Dedifferentiated amniotic fluid mesenchymal stem cell (primary cell): ENCODE measurements at regions not wholly inside any gene's neighbourhood (a gene's known extent, or its start where the extent isn't known, plus 50 kb on each side); places are given as distances from the start of the nearest gene placed in this dataset.

Source experiments
- DNase-seq: peaks from one replicate; pipeline ENCODE4 v3.0.0-alpha.2; 2016; ENCODE audit errors: extremely low spot score

DNA sequence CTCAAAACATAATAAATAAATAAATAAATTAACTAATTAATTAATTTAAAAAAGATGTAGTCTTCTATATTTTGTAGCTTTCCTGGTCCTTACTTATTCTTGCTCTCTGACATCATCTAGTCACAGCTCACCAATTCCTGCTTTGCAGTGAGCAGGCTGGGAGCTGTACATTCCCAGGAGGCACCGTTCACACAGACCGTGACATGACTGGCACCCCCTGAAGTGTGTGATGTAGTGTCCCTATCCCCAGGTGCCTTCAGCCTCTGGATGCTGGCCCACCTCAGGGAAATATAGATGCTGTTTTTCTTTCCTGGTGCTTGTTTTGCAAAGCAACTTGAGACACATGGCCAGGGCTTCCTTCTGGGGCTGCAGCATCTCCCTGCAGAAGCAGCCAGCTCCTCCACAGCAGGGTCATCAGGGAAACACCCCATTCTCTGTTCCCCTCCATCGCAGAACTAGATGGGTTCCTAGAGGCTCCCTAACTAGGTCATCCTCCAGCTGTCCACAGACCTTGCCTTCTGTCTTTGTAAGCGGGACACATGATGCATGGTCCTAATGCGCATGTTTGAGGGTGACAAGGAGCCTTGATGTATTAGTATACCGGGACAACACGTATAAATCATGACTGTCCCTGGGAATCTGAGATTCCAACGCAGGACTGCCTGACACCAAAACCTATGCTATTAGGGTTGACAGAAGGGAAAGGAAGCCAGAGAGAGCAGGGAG lies 76.4 kb downstream of the RHOB start:
- DNase-seq = no peak

GRCh38 chr2:20523799-20524187 lies 76.9 kb downstream of the RHOB start:
- no peak for DNase-seq

DNA sequence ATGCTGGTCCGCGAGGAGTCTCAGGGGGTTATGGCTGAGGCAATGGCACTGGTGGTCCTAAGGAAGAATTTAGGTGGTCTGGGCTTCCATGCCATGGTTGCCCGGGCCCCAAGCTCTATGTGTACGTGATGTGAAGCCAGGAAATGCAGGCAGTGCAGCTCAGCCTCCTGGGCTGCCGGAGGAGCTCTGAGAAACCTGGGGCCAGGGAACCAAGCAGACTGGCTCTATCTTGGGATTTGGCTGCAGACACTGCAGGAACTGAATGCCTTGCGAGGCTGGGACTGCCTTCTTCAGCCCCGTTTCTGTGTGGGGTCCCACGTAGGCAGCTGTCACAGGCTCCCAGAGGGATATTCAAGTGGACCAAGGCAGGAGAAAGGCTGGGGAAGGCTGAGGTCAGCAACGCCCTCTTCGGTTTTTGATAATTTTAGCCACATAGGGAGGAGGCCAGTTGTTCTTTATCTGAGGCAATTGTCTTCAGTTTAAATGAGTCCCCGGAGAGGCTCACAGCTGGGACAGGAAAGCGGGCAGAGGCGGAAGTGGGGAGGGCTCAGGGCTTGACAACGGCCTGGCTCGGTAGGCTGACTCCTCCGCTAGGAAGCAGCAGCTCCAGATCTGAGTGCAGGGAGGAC lies 77.7 kb downstream of the RHOB start:
- no peak for DNase-seq

- DNase-seq = peak; percentile 27
Observed at GRCh38 chr2:20525041-20526035, 78.5 kb downstream of the RHOB start.

DNA sequence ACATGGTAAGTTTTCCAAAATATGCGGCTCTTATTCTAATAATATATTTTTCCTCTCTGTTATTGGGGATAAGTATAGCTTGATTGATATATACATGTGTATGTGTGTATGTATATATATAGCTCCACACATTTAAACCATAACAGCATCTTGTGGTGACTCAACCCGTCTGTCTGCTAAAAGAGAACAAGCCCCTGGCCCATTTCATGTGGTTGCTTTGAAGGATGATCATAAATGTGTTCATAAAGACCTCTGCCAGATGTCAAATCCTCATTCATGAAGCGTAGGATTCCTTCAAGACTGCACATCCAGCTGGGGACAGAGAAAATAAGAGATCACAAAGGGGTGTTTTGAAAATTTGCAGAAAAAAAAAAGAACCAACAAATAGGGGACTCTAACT lies 79.3 kb downstream of the RHOB start:
- DNase-seq = no peak

GRCh38 chr2:20526708-20527107 lies 79.8 kb downstream of the RHOB start:
- no peak for DNase-seq

DNA sequence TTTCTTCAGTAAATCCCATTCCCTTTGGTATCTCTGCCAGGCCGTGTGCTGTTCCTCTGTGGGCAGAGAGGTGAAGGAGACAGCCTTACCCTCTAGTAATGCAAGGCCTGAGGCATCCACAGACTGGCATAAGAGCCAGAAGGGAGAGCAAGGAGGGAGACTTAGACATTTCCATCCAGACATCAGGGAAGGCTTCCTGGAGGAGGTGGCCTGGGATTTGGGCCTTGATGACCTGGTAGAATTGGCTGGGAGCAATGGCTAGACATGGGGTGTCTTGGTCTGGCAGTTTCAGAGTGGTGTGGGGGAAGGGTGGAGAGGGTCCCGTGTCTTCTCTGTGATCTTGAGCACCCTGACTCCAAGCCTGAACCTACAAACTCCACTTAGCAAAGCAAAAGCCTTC lies 81.8 kb downstream of the RHOB start:
- DNase-seq = no peak

- no peak for DNase-seq
Observed at GRCh38 chr2:20530520-20530919, 83.6 kb downstream of the RHOB start.

- DNase-seq = no peak
Observed at GRCh38 chr2:20531633-20532262, 84.9 kb downstream of the RHOB start.

- no peak for DNase-seq
Observed at GRCh38 chr2:20532634-20533437, 86.0 kb downstream of the RHOB start.

DNA sequence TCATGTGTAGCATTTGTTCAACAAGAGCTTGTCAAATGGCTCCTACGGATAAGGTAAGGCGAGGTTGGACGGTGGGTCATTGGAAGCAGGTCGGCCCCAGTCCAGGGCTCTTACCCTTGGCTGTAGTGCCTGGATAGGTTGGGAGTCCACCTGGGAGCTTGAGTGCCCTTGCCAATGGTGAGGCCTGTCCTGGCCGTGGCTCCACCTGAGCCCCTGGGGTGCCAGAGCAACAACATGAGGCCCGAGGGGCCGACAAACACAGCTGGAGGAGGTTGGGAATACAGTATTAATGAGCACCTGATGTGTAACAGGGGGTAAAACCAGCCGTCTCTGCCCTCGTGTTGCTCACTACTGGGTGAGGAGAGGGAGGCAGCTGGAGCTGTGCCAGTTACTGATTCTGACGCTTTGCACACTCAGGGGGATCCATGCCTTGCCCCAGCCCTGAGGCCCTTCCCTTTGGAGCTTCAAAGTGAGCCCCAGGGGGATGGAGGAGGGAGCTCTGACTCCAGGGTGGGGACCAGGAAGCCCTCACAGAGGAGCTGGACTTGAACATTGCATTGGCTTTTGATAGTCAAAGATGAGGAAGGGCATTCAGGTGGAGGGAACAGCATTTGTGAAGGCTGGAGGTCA lies 87.2 kb downstream of the RHOB start:
- no peak for DNase-seq

- no peak for DNase-seq
Observed at GRCh38 chr2:20534913-20535801, 88.3 kb downstream of the RHOB start.

DNA sequence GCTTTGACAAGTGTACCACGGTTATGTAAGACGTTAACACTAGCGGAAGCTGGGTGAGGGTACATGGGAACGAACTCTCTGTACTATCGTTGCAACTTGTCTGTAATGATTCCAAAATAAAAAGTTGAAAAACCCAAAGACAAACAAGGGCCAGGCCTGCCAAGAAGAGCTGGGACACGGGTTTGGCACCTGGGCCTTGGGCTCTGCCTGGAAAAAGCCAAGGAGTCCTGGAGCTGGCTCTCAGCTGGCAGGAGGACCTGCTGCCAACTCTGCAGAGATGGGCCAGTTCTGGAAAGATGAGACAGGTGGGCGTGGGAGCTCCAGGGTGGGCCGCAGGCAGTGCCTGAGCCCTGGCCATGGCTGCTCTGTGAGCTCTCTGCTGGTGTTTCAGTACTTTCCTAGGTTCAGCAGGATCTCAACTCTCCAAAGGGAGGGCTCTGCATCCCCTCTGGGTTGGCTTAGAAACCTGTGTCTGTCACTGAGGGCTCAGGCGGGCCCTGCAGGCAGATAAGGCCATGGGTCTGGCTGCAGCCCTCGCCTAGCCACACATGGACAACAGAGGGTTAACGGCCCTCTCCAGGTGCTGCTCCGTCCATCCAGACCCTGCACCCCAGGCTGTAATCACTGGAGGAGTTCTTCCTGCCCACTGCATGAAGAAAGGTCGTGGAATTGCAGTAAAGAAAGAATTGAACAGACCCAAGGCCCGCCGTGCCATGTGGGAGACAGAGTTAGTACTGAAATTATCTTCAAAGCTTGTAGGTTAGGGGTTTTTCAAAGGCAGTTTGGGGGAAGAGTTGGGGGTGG lies 89.9 kb downstream of the RHOB start:
- no peak for DNase-seq

- DNase-seq = no peak
Observed at GRCh38 chr2:20537423-20538307, 90.8 kb downstream of the RHOB start.

DNA sequence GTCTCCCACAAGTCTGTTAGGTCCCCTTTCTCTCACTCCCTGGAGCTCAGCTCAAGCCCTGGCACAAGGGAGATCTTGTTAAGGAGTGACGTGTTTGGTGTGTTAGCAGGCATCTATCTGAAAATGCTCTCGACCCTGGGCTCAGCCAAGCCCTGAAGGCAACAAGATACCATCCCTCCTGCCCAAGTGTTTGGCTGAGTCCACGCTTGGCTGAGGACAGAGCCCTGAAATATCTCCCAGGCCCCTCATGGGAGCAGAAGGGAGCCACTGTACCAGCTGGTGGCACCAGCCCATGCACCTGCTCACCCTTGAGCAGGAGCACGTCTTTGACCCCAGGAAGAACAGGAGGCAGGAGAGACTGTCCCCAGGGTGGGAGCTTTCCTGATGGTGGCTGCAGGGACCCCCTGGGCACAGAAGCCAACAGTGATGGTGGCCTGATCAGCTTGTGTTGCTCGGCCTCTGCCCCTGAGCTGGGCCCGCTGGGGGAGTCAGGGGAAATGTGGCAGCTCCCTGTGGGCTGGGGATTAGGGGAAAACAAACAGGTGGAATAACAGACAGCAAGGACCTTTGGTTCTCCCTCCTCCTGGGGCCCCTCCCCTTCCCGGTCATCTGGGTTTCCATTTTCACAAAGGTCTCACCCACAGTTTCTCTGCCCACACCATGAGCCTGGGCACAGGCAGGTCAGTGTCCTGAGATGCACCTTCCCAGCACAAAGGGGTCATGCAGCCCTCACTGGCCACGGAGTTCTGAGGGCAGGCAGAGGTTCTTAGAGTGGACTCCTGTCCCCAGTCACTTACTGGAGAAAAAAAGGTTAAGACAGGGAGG lies 91.6 kb downstream of the RHOB start:
- no peak for DNase-seq

DNA sequence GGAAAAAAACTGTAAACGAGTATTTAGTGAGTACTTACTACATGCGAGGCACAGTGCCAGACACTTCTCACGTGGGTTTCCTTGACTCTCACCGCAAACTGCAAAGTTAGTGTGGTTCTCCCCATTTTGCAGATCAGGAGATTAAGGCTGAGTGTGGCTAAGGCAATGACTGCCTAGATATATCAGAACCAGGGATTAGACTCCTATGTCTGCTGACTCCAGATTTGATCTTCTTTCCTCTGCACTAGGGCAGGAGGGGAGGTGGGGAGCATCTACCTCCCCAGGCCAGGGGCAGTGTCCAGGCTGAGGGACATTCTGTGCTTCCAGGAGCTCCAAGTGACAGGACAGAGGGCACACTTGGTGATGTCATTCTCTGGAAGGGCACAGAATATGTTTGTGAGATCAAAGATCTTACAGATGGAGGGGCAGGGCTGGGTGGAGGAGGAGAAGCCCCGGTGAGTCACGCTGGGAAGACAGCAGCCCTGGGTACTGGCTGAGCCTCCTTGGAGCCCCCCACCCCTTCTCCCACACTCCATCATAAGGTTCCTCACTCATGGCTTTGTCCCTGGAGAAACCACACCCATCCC lies 92.4 kb downstream of the RHOB start:
- DNase-seq = no peak
